Activated CD8-positive, alpha-beta memory T cell treated with anti-CD3 and anti-CD28 coated beads, Interleukin-2, amount 50 U/mL, for 4 hours (primary cell): ENCODE measurements at regions not wholly inside any gene's neighbourhood (a gene's known extent, or its start where the extent isn't known, plus 50 kb on each side); places are given as distances from the start of the nearest gene placed in this dataset.

Experiments
- DNase-seq: peaks from one replicate; pipeline ENCODE4 v3.0.0-alpha.2; 2020

DNA sequence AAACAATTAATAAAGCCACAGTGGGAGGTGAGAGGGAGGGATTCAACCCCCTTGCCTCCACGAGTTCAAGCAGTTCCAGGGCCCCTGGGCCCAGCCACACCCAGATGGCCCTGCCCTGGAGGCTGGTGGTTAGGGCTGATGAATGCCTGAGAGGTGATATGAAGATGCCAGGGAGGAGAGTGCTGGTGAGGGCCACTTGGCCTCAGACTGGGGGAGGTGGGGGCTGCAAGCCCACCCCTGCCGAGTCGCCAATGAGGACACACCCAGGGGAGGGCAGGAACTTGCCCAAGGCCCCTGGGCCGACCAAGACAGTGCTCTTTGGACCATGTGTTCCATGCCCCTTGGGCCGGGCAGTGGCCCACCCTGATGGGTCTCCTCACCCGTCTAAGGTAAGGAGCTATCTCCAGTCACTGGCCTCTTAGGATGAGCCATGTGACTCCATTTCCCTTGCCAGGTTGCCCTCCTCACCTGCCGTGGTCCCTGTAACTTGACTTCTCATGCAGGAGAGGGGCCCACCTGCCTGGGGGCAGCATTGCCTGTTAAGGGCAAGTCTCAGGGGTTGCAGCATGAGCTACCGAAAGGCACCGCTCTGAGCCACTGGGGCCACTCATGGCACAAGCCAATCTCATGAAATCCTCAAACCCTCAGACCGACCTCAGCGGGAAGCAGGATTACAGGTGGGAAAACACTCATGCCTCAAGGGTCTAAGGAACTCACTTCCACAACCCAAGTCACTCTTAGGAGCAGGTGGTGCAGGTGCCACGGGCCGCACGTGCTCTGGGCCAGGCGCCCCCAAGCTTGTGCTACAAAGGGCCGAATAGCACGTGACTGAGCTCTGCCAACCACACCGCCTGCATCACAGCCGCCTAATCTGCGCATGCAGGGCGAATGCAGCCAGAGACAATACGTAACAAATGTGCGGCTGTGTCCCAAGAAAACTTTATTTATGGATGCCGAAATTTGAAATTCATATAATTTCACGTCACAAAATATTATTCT is 147.4 kb upstream of the MLN start:
- DNase-seq: no peak

- DNase-seq: no peak
Measured at GRCh38 chr6:33950472-33950881, 146.7 kb upstream of the MLN start.

DNA sequence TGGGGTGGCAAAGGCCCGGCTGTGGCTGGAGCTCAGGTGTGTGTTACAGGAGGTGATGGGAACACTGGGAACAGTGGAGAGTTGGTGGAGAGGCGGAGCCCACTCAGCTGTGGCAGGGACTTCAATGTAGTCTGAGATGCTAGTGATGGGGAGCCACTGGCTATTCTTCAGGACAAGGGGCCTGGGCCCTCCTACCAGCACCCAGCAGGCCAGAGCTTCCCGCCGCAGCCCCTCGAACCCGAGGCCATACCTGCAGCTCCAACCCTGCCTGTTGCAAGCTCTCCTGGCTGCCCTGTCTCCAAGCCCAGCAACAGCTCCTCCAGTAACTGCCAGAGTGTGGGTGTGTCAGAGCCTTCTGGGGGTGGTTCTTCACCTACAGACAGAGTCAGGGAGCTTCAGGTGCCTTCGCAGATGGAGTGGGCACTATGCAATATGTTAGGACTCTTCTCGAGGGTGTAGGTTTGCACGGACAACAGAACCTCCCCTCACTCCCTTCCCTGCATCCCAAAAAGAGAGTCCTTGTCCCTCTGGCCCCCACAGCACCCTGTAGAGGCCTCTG is 146.2 kb upstream of the MLN start:
- no peak for DNase-seq

DNA sequence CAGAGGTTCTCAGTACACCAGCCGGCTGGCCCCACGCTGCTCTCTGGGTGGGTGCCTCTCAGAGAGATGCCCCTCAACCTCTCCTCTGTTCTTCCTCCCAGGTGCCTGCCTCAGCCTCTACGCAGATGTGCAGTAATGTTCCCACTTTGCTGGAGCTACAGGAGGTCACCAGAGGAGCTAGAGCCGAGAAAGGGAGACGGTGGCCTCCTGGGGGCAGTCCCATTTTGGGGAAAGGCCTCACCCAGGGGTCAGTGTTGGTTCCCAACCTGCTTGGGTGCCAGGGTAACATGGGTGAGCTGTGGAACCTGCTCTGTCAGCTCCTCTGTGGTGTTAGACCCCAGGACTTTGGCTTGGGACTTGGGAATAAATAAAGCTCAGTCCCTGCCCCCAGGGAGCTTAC is 145.3 kb upstream of the MLN start:
- DNase-seq: no peak

GRCh38 chr6:33947916-33948594 is 144.3 kb upstream of the MLN start:
- no peak for DNase-seq

DNA sequence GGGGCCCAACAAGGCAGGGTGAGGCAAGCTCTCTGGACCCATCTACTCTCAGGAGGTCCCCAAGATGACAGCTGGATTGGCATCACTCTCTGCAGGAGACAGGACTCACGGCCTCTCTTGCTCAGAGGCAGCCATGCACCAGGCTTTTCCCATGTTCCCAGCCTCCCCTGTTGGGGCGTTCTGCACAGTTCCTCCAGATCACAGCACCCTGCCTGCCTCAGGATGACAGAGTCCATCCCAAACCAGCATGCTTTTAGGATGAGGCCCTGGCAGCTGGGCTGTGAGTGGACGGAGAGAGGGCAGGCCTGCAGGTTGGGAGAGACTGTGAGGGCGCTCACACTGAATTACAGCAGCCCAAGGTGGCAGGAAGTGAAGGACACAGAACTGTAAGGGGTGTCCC is 143.2 kb upstream of the MLN start:
- DNase-seq: no peak

GRCh38 chr6:33945931-33946330 is 142.1 kb upstream of the MLN start:
- DNase-seq: no peak

- no peak for DNase-seq
Measured at GRCh38 chr6:33944686-33945411, 141.0 kb upstream of the MLN start.

DNA sequence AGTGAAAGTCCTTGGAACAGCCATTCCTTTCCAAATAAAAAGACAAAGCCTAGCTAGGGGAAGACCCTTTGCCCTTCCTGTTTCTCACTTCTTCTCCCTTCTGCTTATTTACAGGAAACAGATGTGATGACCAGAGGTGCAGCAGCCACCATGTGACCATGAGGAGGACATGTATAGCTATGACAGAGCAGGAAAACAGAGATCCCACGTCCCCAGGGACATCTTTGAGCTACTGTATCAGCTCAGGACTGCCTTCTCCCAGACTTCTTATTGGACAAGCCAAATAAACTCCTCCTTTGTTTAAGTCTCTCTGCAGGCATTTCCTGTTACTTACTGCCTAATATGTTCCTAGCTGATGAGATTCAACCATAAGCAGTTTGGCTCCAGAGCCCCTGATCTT is 133.1 kb upstream of the MLN start:
- no peak for DNase-seq

- no peak for DNase-seq
Measured at GRCh38 chr6:33935439-33936080, 131.8 kb upstream of the MLN start.

- DNase-seq: no peak
Measured at GRCh38 chr6:33934731-33935270, 131.0 kb upstream of the MLN start.

GRCh38 chr6:33933101-33933500 is 129.3 kb upstream of the MLN start:
- DNase-seq: no peak

DNA sequence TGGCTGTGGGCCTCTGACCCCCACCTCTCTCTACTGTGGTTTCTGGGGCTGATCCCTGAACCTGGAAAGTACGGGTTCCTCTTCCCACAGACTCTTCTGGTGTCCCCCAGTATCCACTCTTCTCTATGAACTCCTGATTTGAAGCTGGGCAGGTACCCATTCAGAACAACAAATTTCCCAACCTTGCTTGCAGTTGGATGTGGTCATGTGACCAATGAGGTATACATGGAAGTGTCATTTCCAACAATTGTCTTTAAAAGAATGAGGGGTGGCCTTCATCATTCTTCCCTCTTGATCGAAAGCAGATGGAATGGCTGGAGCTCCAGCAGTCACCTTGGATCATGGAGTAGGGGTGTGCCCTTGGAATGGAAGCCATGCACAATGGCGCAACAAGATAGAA is 128.0 kb upstream of the MLN start:
- DNase-seq: no peak

GRCh38 chr6:33929575-33930288 is 125.9 kb upstream of the MLN start:
- DNase-seq: no peak

DNA sequence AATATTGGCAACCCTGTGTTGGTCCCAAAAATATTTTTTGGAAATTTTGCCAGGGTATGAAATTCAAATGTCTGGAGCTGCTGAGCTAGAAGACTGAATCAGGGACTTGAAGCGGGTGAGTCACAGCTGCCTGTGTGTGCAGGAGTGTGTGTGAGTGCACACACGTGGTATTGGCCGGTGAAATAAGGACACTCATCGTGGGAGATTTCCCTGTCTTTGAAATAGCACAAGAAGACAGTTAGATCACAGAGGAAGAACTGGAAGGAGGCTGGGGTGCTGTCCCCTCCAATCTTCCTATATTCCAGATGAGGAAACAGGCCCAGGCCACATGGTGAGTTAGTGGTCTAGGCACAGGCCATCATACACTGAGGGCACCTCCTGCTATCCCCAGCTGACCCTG is 123.8 kb upstream of the MLN start:
- DNase-seq: no peak

GRCh38 chr6:33927112-33927511 is 123.3 kb upstream of the MLN start:
- DNase-seq: no peak

DNA sequence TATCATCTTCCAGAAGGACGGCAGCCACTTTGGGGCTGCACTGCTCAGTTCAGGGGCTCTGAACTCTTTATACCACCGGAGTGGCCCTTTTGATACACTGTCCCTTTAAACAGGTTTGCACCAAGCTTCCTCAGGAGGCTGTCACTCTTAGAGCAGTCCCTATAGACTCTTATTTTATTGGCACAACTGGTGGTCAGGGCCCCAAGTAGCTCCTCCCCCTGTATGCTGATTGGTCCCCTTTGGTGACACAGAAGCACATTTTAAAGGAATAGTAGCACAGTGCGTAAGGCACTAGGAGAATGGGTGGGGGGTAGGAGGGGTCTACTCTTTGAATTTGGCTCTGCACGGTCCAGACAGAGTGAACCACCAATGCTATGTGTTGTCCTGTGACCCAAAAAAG is 122.6 kb upstream of the MLN start:
- no peak for DNase-seq

GRCh38 chr6:33925936-33926335 is 122.1 kb upstream of the MLN start:
- no peak for DNase-seq

DNA sequence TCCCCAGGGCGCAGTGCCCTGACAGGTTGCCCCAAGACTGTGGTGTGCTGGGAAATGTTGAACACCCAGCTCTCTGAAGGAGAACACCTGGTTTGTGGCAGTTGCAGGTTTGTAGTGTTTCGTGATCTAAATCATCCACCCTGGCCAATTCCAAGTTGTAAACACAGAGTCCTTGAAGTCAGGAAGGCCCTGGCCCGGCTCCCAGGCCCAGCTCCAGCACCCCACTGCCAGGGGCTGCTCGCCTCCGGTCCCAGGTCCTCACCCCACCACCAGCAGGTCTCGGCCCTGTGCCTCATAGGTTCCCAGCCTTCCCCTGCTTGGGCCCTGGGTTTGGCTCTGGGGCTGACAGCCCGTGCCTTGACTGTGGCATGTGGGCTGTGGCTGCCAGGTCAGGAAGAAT is 121.4 kb upstream of the MLN start:
- DNase-seq: no peak

- no peak for DNase-seq
Measured at GRCh38 chr6:33924681-33925080, 120.9 kb upstream of the MLN start.

DNA sequence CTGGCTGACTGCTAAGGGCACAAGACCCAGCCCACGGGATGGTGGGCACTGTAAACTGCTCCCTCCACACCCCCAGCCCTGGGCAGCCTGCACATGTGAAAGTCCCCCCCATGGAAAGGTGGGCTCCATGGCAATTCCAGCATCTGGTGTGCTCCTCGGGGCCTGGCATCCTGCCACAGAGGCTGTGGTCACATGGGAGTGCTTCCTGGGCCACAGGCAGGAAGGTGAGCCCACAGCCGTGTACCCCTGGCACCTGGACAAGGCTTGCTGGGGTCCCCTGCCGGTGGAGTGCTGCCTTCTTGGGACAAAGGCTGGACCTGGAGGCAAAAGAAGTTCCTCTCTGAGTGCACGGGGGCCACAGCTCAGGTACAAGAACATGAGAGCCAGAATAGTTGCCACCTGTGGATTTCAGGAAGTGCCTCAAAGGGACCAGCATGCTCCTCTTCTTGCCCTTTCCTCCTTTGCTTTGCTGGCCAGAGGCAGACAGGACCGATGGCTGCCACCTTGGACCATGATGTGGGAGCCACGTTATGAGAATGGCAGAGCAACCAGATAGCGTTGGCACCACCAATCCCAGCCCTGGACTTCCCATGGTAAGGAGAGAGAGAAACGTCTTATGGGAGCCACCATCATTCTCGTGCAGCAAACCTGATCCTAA is 120.2 kb upstream of the MLN start:
- DNase-seq: no peak
